ENCODE measurements at regions not wholly inside any gene's neighbourhood (a gene's known extent, or its start where the extent isn't known, plus 50 kb on each side); places are given as distances from the start of the nearest gene placed in this dataset.

GRCh38 chr20:60812561-60812960 is 439.5 kb upstream of the CDH4 start:
- H3K4me1 ChIP-seq: no peaks in the 10 kb centered on the region
- no peak for DNase-seq
- H3K27ac ChIP-seq: no peak overlapping the region
- no peaks in the 10 kb centered on the region for H3K9me3 ChIP-seq
- whole genome bisulfite sequencing, 3 donors: 30 to 44% (median 40%) methylated on average over 3 of the region's 3 CpGs
- peaks cover 0 to 2% (median 0%) of the 10 kb centered on the region in 3 donors for H3K27me3 ChIP-seq (ENCODE audit: insufficient read depth in 3 of 3, low read length in 2 of 3)
- no peak overlapping the region for H3K4me3 ChIP-seq
- H3K36me3 ChIP-seq (ENCODE audit: insufficient read depth in 1 of 2, low read depth in 1 of 2): no peaks in the 10 kb centered on the region
- intact Hi-C loops (cut with DNase I): no loop called here
- ATAC-seq: no peak
- TF ChIP-seq CTCF (IDR thresholded peaks at IDR 0.05): no peak

GRCh38 chr20:60813066-60813465 is 439.0 kb upstream of the CDH4 start:
- no peak for ATAC-seq
- H3K36me3 ChIP-seq (ENCODE audit: insufficient read depth in 1 of 2, low read depth in 1 of 2): no peaks in the 10 kb centered on the region
- H3K27me3 ChIP-seq (ENCODE audit: insufficient read depth in 3 of 3, low read length in 2 of 3): peaks cover 0 to 2% (median 0%) of the 10 kb centered on the region in 3 donors
- intact Hi-C loops (cut with DNase I): no loop called here
- DNase-seq: no peak
- no peak for TF ChIP-seq CTCF (IDR thresholded peaks at IDR 0.05)
- no peak overlapping the region for H3K4me3 ChIP-seq
- no peak overlapping the region for H3K27ac ChIP-seq
- WGBS, 3 donors: 75 to 81% (median 78%) methylated on average over 5 of the region's 5 CpGs
- no peaks in the 10 kb centered on the region for H3K4me1 ChIP-seq
- H3K9me3 ChIP-seq: no peaks in the 10 kb centered on the region

GRCh38 chr20:60815656-60816055 is 436.4 kb upstream of the CDH4 start:
- Histone ChIP-seq H3K27me3 (ENCODE audit: insufficient read depth in 3 of 3, low read length in 2 of 3) (peaks cover 0 to 2% (median 0%) of the 10 kb centered on the region in 3 donors), H3K27ac (no peak overlapping the region), H3K4me1 (no peaks in the 10 kb centered on the region), H3K36me3 (ENCODE audit: insufficient read depth in 1 of 2, low read depth in 1 of 2) (no peaks in the 10 kb centered on the region), H3K9me3 (no peaks in the 10 kb centered on the region), H3K4me3 (no peak overlapping the region)
- DNase-seq (no peak), ATAC-seq (no peak)
- TF ChIP-seq CTCF (IDR thresholded peaks at IDR 0.05): no peak
- intact Hi-C loops (cut with DNase I): no loop called here
- WGBS, 3 donors: 90 to 92% (median 91%) methylated on average over 6 of the region's 6 CpGs

DNA sequence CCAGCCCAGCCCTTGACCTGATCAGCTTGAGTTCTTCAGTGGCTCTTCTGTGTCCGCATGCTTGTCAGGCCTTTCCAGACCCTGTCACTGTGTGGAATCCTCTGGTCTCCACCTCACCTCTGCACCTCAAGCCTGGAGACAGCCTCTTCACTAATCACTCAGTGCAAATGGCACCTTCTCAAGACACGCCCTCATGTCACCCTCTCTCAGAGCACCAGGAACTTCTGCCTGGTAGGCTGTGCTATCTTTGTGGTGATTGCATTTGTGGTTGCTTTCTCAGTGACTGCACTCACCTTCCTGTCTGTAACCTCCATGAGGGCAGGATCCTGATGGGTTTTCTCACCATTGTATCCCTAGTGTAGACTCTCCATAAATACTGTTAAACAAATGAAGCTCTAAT is 435.2 kb upstream of the CDH4 start:
- H3K9me3 ChIP-seq: no peaks in the 10 kb centered on the region
- intact Hi-C loops (cut with DNase I): no loop called here
- ATAC-seq: no peak

More for the DNA sequence above, 435.2 kb upstream of the CDH4 start:
- H3K4me3 ChIP-seq: no peak overlapping the region
- H3K27ac ChIP-seq: no peak overlapping the region
- H3K36me3 ChIP-seq (ENCODE audit: insufficient read depth in 1 of 2, low read depth in 1 of 2): no peaks in the 10 kb centered on the region
- H3K27me3 ChIP-seq (ENCODE audit: insufficient read depth in 3 of 3, low read length in 2 of 3): peaks cover 0 to 2% (median 0%) of the 10 kb centered on the region in 3 donors
- no peak for TF ChIP-seq CTCF (IDR thresholded peaks at IDR 0.05)
- no peak for DNase-seq
- 92 to 97% (median 97%) methylated on average over 2 of the region's 2 CpGs for WGBS, 3 donors
- H3K4me1 ChIP-seq: no peaks in the 10 kb centered on the region
